GM18870 (cell line): ENCODE measurements at regions not wholly inside any gene's neighbourhood (a gene's known extent, or its start where the extent isn't known, plus 50 kb on each side); places are given as distances from the start of the nearest gene placed in this dataset.

Experiments
- ATAC-seq: cut with Tn5 transposase; IDR thresholded peaks from one replicate; pipeline ENCODE4 v1.9.1; 2021; ENCODE audit warnings: moderate library complexity; ENCODE audit not compliant: unreplicated experiment

DNA sequence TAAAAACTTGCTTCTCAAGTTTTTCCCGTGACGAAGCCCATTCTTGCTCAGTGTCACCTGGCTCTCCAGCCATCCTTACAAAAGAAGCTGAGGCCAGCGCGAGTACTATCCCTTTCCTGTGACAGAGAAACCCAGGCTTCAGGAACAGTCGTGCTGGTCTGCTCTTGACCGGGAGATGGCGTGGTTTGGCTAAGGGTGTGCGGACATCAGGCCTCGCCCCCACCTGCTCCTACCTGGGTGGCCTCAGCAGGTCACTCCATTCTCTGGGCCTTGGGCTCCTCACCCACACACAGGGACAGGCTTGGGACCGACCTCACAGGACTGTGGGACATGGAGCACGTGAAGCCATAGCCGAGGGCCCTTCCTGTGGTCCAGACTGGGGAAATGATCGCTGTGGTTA, 75.2 kb upstream of the CIBAR2 start:
- ATAC-seq, result no peak

DNA sequence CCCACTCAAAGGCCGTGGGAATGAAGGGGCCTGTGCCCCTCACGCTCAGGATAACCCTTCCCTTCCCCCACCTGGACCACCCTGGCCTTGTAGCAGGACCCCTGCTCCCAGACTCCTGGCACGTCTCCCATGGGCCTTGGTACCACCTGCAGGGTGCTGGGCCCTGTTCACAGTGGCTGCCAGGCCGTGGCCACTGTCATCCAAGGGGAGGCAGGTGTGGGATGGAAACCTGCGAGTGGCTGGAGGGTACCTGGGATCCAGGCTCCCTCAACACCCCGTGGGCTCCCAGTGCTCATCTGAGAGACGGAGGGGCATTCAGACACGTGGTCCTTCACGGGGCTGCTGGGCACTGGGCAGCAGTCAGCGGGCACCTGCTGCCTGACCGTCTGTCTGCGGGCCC, 75.6 kb upstream of the CIBAR2 start:
- ATAC-seq, result no peak

GRCh38 chr16:85188822-85189672, 76.8 kb upstream of the CIBAR2 start:
- no peak for ATAC-seq

DNA sequence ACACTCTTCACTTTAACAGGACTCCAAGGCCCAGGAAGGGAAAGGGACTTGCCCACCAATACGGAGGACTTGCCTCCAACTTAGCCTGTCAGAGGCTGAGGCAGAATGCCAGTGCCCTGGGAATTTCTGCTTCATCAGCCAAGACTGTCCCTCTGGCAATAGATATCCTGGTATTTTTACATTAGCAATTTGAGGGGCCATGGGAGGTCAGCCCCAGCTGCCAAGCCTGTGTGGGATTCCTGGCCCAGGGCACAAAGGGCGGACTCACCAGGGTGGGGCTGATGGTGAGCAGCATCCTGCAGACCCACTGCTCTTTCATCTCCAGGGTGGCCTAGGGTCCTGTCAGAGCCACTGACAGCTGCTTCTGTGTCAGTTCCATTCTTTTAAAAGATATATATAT, 78.3 kb upstream of the CIBAR2 start:
- no peak for ATAC-seq

- no peak for ATAC-seq
These were observed 79.2 kb upstream of the CIBAR2 start for GRCh38 chr16:85191341-85191965.

DNA sequence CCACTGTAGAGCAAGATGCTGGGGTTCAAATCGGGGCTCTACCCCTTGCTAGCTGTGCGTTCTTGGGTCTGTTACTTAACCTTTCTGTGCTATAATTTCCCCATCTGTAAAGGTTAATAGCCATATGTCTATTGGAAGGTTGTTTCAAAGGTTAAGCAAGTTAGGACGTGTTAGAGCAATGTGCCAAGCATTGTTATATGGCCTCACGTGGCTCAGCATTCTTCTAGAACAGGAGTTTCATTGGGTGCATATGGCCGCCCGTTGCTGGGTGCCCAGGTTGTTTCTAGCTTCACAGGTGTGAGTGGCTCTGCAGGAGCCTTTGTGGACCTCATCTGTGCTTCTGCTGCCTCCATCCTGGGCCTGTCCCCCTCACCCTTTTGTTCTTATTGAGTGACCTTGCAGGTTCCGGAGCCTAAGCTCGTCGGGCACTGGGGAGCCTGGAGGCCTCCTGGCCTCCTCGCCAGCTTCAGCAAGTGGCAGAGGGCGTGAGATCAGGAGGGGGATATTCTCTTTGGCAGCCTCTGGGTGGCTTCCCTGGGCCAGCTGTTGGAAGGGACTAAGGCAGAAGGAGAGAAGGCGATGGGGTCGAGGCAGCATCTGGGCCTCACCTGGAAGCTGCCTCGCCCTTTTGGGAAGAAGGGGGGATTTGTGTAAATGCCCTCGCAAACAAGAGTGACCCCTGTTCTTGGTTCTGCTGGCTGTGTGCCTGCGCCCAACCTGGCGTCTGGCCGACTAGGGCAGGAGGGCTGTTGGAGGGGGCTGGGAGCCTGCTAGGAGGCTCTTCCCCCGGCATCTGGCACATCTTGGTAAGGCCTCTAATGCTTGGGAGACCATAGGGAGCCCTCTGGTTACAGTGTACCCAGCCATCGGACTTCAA, 80.2 kb upstream of the CIBAR2 start:
- ATAC-seq, result no peak

- no peak for ATAC-seq
These were observed 80.8 kb upstream of the CIBAR2 start for GRCh38 chr16:85193115-85193493.

DNA sequence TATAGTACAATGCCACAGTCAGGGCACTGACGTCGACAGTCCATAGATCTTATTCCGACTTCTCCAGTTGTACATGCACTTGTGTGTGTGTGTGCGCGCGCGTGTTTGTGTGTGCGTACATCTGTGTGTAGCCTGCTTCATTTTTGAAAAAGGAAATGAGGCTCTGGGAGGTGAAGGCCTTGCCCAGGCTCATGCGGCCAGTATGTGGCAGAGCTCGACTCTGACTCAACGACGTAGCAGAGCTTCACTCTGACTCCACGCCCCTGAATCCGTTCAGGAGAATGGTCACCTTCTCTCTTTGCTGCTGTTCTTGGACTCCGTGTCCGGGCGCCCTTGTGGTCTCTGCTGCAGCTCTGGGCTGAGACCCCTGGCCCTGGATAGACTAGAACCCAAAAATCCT, 81.6 kb upstream of the CIBAR2 start:
- ATAC-seq, result no peak

- ATAC-seq, result no peak
These were observed 82.3 kb upstream of the CIBAR2 start for GRCh38 chr16:85194307-85195270.

DNA sequence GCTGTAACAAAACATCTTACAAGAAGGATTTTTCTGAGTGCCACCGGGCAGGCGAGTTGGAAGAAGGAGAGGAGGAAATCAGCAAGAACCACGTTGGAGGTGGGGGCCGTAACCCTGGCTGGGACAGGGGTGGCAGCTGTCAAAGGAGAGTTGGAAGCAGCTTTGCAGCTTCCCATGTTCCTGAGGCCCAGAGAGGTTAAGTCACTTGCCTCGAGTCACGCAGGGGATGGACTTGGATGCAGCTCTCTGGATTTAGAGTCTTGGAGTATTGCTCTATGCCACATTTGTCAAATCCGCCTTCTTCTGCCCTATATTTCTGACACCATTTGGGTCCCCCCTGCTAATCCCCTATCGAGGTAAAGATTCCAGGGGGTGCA, 83.0 kb upstream of the CIBAR2 start:
- no peak for ATAC-seq

DNA sequence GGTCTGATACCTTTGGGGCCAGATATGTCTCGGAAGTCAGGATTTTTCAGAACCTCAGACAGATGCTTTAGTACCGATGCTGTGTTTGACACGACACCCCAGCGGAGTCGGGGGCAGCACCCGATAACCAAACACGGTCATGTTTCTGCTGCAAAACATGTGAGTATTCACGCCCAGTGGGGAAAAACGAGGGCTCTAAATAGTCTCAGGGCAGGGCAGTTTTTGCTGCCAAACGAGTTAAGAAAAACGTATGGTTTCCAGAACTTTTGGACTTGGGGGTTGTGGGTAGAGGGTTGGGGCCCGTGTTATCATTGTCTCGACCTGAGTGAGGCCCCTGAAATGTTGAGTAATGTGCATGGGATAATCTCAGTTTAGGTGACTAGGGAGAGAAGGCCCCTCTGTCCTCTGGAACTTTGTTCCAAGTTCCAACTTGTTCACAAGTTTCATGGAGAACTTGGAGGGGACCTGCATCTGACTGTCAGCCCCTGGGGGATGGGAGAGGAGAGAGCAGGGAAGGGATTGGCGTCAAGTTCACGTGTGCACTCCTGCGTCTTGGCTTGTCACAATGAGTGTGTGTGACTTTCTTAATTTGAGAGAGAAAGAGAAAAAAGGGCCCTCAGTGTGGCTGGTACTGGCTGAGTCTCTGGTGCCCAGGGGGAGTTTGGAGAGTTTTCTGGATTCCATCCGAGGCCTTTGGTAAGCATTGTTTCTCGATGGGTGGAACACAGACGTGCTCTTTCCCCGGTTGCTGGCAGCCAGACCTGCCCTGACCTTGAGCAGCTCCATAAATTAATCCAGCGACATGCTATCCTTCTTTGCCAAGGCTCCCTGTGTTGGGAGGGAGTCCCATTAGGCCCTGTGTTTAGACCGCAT, 83.9 kb upstream of the CIBAR2 start:
- ATAC-seq, result no peak

DNA sequence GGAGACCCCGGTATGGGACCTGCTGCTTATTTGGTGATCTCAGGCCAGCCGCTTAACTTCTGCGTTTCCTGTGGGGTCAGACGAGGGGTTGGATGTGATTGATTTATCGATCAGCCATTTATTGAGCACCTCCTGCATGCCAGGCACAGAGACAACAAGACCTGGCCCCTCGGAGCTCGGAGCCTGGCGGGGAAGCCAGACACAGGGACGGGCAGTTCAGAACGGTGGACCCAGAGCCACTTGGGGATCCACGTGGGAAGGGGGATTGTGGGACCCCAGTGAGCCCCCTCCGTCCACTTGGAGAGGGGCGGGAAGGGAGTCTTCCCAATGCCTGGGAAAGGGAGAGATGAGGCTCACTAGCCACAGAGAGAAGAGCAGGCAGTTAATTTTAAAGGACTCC, 84.7 kb upstream of the CIBAR2 start:
- no peak for ATAC-seq

GRCh38 chr16:85197611-85198566, 85.6 kb upstream of the CIBAR2 start:
- no peak for ATAC-seq

DNA sequence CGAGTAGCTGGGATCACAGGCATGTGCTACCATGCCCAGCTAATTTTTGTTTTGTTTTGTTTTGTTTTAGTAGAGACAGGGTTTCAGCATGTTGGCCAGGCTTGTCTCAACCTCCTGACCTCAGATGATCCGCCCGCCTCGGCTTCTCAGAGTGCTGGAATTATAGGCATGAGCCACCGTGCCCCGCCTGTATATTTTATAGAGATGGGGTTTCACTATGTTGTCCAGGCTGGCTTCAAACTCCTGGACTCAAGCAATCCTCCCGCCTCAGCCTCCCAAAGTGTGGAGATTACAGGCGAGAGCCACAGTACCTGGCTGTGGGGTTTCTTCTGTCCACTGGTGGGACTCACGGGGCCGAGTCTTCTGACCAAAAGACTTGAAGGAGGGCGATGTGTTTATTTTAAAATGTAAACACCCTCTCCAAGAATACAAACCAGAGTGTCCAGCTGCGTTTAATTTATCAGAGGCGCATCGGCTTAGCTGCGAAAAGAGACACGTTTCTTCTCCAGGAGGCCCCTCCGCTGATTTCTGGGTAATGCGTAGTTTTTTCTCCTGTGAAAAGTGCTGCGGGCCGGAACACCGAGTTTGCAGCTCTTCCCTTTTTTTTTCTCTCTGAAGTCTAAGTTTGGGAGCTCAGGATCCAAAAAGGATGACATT, 86.9 kb upstream of the CIBAR2 start:
- no peak for ATAC-seq

DNA sequence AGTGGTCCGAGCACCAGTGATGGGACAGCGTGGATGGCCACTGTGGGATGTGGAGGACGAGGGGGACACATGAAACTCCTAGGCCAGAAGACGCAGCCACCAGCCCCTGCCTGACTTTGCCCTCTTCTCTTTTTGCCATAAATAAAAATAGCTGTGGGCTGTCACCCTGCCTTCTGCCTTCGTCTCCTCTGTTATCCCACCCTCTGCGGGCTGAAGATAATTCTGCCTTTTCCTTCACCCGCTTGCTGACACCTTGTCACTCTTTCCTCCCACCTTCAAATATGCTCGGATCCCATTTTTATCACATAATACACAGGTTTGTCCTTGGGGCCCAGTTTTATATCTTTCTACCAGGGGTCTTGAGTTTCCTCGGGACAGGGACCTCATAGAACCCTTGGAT, 87.6 kb upstream of the CIBAR2 start:
- no peak for ATAC-seq

- ATAC-seq, result no peak
These were observed 88.4 kb upstream of the CIBAR2 start for GRCh38 chr16:85200471-85201278.

GRCh38 chr16:85201574-85201973, 89.3 kb upstream of the CIBAR2 start:
- no peak for ATAC-seq
